CD14-positive monocyte (primary cell): ENCODE measurements at regions not wholly inside any gene's neighbourhood (a gene's known extent, or its start where the extent isn't known, plus 50 kb on each side); places are given as distances from the start of the nearest gene placed in this dataset.

Experiments
- DNase-seq, 3 donors: peaks; one replicate each; pipeline ENCODE4 v3.0.0-alpha.2; 2011 to 2022
- H2AFZ ChIP-seq: 2 replicates; pipeline ENCODE4 v1.6.0; 2012; ENCODE audit warnings: mild to moderate bottlenecking, low read depth, low read length, inconsistent platforms; ENCODE audit not compliant: insufficient read depth, poor library complexity, severe bottlenecking
- H3K27ac ChIP-seq, 2 donors: 1 replicate in 1 of 2; 2 replicates in 1 of 2; pipeline ENCODE4 v1.5.1; 2012 to 2013; ENCODE audit warnings: low read length in 2 of 2, control low read depth in 1 of 2, inconsistent platforms in 1 of 2, low read depth in 1 of 2, mild to moderate bottlenecking in 1 of 2
- H3K27me3 ChIP-seq, 2 donors: one replicate each; pipeline versions ENCODE4 v1.6.0 to v1.6.1; 2011 to 2013; ENCODE audit warnings: low read length in 2 of 2; ENCODE audit not compliant: control insufficient read depth in 2 of 2, insufficient read depth in 2 of 2
- H3K36me3 ChIP-seq, 2 donors: replicated peaks in 1 of 2; 1 replicate in 1 of 2; 2 replicates in 1 of 2; pipeline versions ENCODE4 v1.5.1 to v1.6.1; 2012 to 2013; ENCODE audit warnings: low read length in 2 of 2, control low read depth in 1 of 2, inconsistent platforms in 1 of 2, mild to moderate bottlenecking in 1 of 2; ENCODE audit not compliant: insufficient read depth in 2 of 2, control insufficient read depth in 1 of 2
- H3K4me1 ChIP-seq, 2 donors: 1 replicate in 1 of 2; 2 replicates in 1 of 2; pipeline versions ENCODE4 v1.5.1 to v1.6.1; 2012 to 2013; ENCODE audit warnings: low read length in 2 of 2, control low read depth in 1 of 2, inconsistent platforms in 1 of 2, mild to moderate bottlenecking in 1 of 2, moderate library complexity in 1 of 2; ENCODE audit not compliant: insufficient read depth in 2 of 2, control insufficient read depth in 1 of 2
- H3K4me2 ChIP-seq: replicated peaks from 2 replicates; pipeline ENCODE3; 2012; ENCODE audit warnings: low read length, moderate library complexity, mild to moderate bottlenecking; ENCODE audit not compliant: poor library complexity, severe bottlenecking; ENCODE audit errors: extremely low read depth
- H3K4me3 ChIP-seq, 3 experiments: fragments of 200-600 bp in 1 of 3; sonication (generic) in 1 of 3; replicated peaks in 1 of 3; 1 replicate in 2 of 3; 2 replicates in 1 of 3; pipeline ENCODE4 v1.5.1; 2011 to 2013; ENCODE audit warnings: low read length in 3 of 3, mild to moderate bottlenecking in 3 of 3, control low read depth in 2 of 3, low read depth in 2 of 3, inconsistent platforms in 1 of 3, moderate library complexity in 1 of 3
- H3K79me2 ChIP-seq: 2 replicates; pipeline ENCODE4 v1.6.0; 2012; ENCODE audit warnings: mild to moderate bottlenecking, control low read depth, inconsistent platforms, low read length, moderate library complexity; ENCODE audit not compliant: insufficient read depth
- H3K9ac ChIP-seq: 2 replicates; pipeline ENCODE4 v1.6.0; 2017; ENCODE audit warnings: low read length, mild to moderate bottlenecking; ENCODE audit not compliant: insufficient read depth, poor library complexity, severe bottlenecking
- H3K9me3 ChIP-seq, 2 donors: replicated peaks in 1 of 2; 1 replicate in 1 of 2; 2 replicates in 1 of 2; pipeline versions ENCODE4 v1.5.1 to v1.6.1; 2012 to 2013; ENCODE audit warnings: low read length in 2 of 2, control low read depth in 1 of 2; ENCODE audit not compliant: control insufficient read depth in 1 of 2, insufficient read depth in 1 of 2
- H4K20me1 ChIP-seq: 2 replicates; pipeline ENCODE4 v1.6.0; 2012; ENCODE audit warnings: mild to moderate bottlenecking, low read length, control low read depth, moderate library complexity; ENCODE audit not compliant: insufficient read depth
- H3K27ac Mint-ChIP-seq, 7 donors: one replicate each; pipeline ENCODE4 v1.8.0; 2020; ENCODE audit warnings: mild to moderate bottlenecking in 7 of 7, mixed read lengths in 7 of 7, moderate library complexity in 6 of 7, inconsistent platforms in 2 of 7
- H3K27me3 Mint-ChIP-seq, 3 donors: one replicate each; pipeline ENCODE4 v1.8.0; 2021 to 2022; ENCODE audit warnings: low read depth in 3 of 3, mild to moderate bottlenecking in 3 of 3, mixed read lengths in 3 of 3, moderate library complexity in 3 of 3, inconsistent platforms in 1 of 3
- H3K36me3 Mint-ChIP-seq, 2 donors: one replicate each; pipeline ENCODE4 v1.8.0; 2020; ENCODE audit warnings: mixed read lengths in 2 of 2, inconsistent platforms in 1 of 2, mild to moderate bottlenecking in 1 of 2
- H3K4me1 Mint-ChIP-seq: one replicate; pipeline ENCODE4 v1.8.0; 2020; ENCODE audit warnings: mild to moderate bottlenecking, mixed read lengths
- H3K4me3 Mint-ChIP-seq, 2 donors: one replicate each; pipeline ENCODE4 v1.8.0; 2020; ENCODE audit warnings: mild to moderate bottlenecking in 2 of 2, mixed read lengths in 2 of 2, moderate library complexity in 1 of 2
- H3K9me3 Mint-ChIP-seq, 7 donors: one replicate each; pipeline ENCODE4 v1.8.0; 2020 to 2022; ENCODE audit warnings: mixed read lengths in 7 of 7, mild to moderate bottlenecking in 6 of 7, moderate library complexity in 6 of 7, inconsistent platforms in 2 of 7
- WGBS: methylation state at CpG from one replicate; pipeline ENCODE4 v1.1.5; 2013; ENCODE audit warnings: missing lambda C conversion rate; ENCODE audit not compliant: insufficient coverage; 5-methylcytosine and 5-hydroxymethylcytosine counted together
- intact Hi-C, 2 donors: fragments of 100-400 bp; cut with micrococcal nuclease; formaldehyde crosslinking; loops; one replicate each; pipeline versions ENCODE4 v1.15.0 to v1.15.1; 2023
- TF ChIP-seq, protein P1 (sequence below): fragments of 200-600 bp; IDR thresholded peaks from one replicate; pipeline ENCODE4 v1.8.0; 2022; ENCODE audit warnings: antibody characterized with exemption, mild to moderate bottlenecking

DNA sequence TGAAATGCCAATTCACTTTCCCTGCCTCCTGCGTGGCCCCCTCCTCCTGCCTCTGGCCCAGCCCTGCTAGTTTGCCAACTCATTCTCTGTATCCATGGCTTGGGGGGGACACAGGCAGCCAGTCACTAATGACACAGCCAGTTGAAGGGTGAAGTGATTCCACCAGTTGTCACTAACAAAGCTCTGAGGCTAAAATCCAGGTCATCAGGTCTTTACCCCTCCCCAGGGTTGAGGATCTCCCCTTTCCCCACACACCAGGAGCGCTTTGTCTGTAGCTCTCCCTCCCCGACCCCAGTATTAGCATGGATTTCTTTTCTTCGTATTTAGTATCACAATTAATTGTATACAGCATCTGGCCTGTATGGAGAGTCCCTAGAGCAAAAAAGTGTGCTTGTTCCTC is 394.1 kb downstream of the RRAGC start:
- Mint-ChIP-seq H3K9me3 (peaks cover 0 to 4% (median 0%) of the 10 kb centered on the region in 7 donors), H3K27me3 (peaks cover 14 to 31% (median 21%) of the 10 kb centered on the region in 3 donors), H3K4me3 (no peak overlapping the region), H3K27ac (no peak overlapping the region), H3K36me3 (no peaks in the 10 kb centered on the region), H3K4me1 (no peaks in the 10 kb centered on the region)
- WGBS, result no CpG with 5 or more reads among the region's 4 CpGs
- no peaks in the 10 kb centered on the region for H3K9me3 ChIP-seq
- no peak overlapping the region for H2AFZ ChIP-seq
- H3K4me1 ChIP-seq, result no peaks in the 10 kb centered on the region
- H3K4me2 ChIP-seq, result no peak overlapping the region
- H4K20me1 ChIP-seq, result no peaks in the 10 kb centered on the region
- no peak overlapping the region for H3K9ac ChIP-seq
- TF ChIP-seq, protein P1, sequence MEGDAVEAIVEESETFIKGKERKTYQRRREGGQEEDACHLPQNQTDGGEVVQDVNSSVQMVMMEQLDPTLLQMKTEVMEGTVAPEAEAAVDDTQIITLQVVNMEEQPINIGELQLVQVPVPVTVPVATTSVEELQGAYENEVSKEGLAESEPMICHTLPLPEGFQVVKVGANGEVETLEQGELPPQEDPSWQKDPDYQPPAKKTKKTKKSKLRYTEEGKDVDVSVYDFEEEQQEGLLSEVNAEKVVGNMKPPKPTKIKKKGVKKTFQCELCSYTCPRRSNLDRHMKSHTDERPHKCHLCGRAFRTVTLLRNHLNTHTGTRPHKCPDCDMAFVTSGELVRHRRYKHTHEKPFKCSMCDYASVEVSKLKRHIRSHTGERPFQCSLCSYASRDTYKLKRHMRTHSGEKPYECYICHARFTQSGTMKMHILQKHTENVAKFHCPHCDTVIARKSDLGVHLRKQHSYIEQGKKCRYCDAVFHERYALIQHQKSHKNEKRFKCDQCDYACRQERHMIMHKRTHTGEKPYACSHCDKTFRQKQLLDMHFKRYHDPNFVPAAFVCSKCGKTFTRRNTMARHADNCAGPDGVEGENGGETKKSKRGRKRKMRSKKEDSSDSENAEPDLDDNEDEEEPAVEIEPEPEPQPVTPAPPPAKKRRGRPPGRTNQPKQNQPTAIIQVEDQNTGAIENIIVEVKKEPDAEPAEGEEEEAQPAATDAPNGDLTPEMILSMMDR, result no peak
- H3K27ac ChIP-seq, result no peak overlapping the region
- H3K4me3 ChIP-seq, result no peak overlapping the region
- no peaks in the 10 kb centered on the region for H3K79me2 ChIP-seq
- H3K36me3 ChIP-seq, result no peaks in the 10 kb centered on the region
- intact Hi-C loops, result no loop called here
- no peak for DNase-seq
- peaks cover 4 to 11% of the 10 kb centered on the region in 2 donors for H3K27me3 ChIP-seq

DNA sequence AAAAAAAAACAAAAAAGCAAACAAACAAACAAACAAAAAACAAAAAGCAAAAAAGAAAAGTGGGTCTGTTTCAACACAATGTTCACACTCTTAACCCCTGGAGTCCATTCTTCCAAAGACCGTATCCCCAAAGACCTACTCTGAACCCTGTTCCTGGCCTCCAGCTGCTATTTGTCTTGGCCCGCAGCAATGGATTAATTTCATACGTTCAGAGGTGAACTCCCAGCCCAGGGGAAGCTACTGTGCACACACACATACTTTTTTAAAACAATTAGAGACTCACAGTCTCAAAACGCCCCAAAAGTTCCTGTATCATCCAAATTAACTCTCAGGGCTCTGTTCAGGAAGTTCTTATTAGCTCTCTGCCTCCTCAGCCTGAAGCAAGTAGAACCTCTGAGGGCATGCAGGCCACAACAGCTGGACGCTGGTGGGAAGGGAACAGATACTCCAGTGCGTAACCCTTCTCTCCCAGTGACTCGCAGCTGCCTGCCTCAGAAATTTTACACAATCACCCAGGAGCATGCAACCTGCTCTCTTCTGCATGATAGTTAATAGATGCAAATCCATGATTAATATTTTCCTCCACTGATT is 395.4 kb downstream of the RRAGC start:
- Mint-ChIP-seq H3K27me3 (peaks cover 17 to 35% (median 25%) of the 10 kb centered on the region in 3 donors), H3K27ac (no peak overlapping the region), H3K4me3 (no peak overlapping the region), H3K4me1 (no peaks in the 10 kb centered on the region), H3K9me3 (peaks cover 0 to 7% (median 0%) of the 10 kb centered on the region in 7 donors), H3K36me3 (no peaks in the 10 kb centered on the region)
- Histone ChIP-seq H2AFZ (no peak overlapping the region), H3K4me1 (no peaks in the 10 kb centered on the region), H3K79me2 (no peaks in the 10 kb centered on the region), H3K9me3 (no peaks in the 10 kb centered on the region), H3K4me2 (no peak overlapping the region), H3K27me3 (peaks cover 4 to 11% of the 10 kb centered on the region in 2 donors), H3K9ac (no peak overlapping the region), H3K27ac (no peak overlapping the region), H3K4me3 (no peak overlapping the region), H3K36me3 (no peaks in the 10 kb centered on the region), H4K20me1 (no peaks in the 10 kb centered on the region)
- 47% methylated on average over 4 of the region's 7 CpGs for WGBS
- intact Hi-C loops, result no loop called here
- no peak for DNase-seq
- TF ChIP-seq, protein P1, result no peak
